IMR-90 (cell line): ENCODE measurements at regions not wholly inside any gene's neighbourhood (a gene's known extent, or its start where the extent isn't known, plus 50 kb on each side); places are given as distances from the start of the nearest gene placed in this dataset.

ENCODE experiments used
- CEBPB ChIP-seq: IDR thresholded peaks from 2 replicates; pipeline ENCODE4 v1.6.1; 2012; ENCODE audit warnings: low read depth, low read length, improper control_type of control experiment
- CHD1 ChIP-seq: IDR thresholded peaks from 2 replicates; pipeline ENCODE4 v1.6.1; 2012; ENCODE audit warnings: low read depth, low read length, improper control_type of control experiment
- CTCF ChIP-seq: conservative IDR thresholded peaks from 2 replicates; pipeline ENCODE4 v1.5.1; 2012; ENCODE audit warnings: mild to moderate bottlenecking, low read depth, low read length, improper control_type of control experiment
- ELK1 ChIP-seq: fragments of 150-350 bp; IDR thresholded peaks from 2 replicates; pipeline ENCODE4 v1.6.1; 2016; ENCODE audit warnings: low read depth, mild to moderate bottlenecking, low read length, moderate library complexity, borderline replicate concordance
- MXI1 ChIP-seq: IDR thresholded peaks from 2 replicates; pipeline ENCODE4 v1.6.1; 2012; ENCODE audit warnings: low read depth, mild to moderate bottlenecking, low read length, moderate library complexity, borderline replicate concordance
- POLR2A ChIP-seq: IDR thresholded peaks from 2 replicates; pipeline ENCODE4 v1.6.1; 2012; ENCODE audit warnings: mild to moderate bottlenecking, low read depth, low read length
- RFX5 ChIP-seq: IDR thresholded peaks from 2 replicates; pipeline ENCODE4 v1.8.0; 2012; ENCODE audit warnings: low read depth, mild to moderate bottlenecking, low read length, moderate library complexity
- TF ChIP-seq, protein P1 (sequence below): fragments of 150-350 bp; IDR thresholded peaks from 2 replicates; pipeline ENCODE4 v1.6.1; 2017; ENCODE audit warnings: mild to moderate bottlenecking, antibody characterized with exemption, low read length, low read depth

- TF ChIP-seq RFX5 (no peak), POLR2A (no peak), CTCF (no peak), ELK1 (no peak), MXI1 (no peak), CEBPB (no peak), CHD1 (no peak)
- TF ChIP-seq, protein P1, sequence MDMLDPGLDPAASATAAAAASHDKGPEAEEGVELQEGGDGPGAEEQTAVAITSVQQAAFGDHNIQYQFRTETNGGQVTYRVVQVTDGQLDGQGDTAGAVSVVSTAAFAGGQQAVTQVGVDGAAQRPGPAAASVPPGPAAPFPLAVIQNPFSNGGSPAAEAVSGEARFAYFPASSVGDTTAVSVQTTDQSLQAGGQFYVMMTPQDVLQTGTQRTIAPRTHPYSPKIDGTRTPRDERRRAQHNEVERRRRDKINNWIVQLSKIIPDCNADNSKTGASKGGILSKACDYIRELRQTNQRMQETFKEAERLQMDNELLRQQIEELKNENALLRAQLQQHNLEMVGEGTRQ = no peak
These were observed 60.6 kb downstream of the NAV1 start for GRCh38 chr1:201599548-201599947.
